Activated B cell treated with CpG ODN at 0.5 μM for 24 hours (primary cell): ENCODE measurements at regions not wholly inside any gene's neighbourhood (a gene's known extent, or its start where the extent isn't known, plus 50 kb on each side); places are given as distances from the start of the nearest gene placed in this dataset.

ENCODE experiments used
- ATAC-seq: fragments of 200-7000 bp; cut with Tn5 transposase; one replicate; pipeline ENCODE4 v1.10.0; 2021; ENCODE audit warnings: low read depth, mild to moderate bottlenecking, moderate library complexity
- CTCF ChIA-PET: fragments of 350-600 bp; sonication (Branson Sonifier 250); formaldehyde crosslinking; loops from one replicate; lab custom pipeline; 2021; ENCODE audit warnings: antibody characterized with exemption; lab: Charles Lee
- POLR2A ChIA-PET: fragments of 350-600 bp; sonication (Branson Sonifier 250); formaldehyde crosslinking; loops from one replicate; lab custom pipeline; 2021; ENCODE audit warnings: antibody characterized with exemption; lab: Charles Lee
- DNase-seq: peaks from one replicate; pipeline ENCODE4 v3.0.0; 2022
- H3K27ac Mint-ChIP-seq: one replicate; pipeline ENCODE4 v1.8.0; 2020; ENCODE audit warnings: mixed read lengths
- H3K27me3 Mint-ChIP-seq: one replicate; pipeline ENCODE4 v1.8.0; 2021; ENCODE audit warnings: mixed read lengths
- H3K36me3 Mint-ChIP-seq: one replicate; pipeline ENCODE4 v1.8.0; 2021; ENCODE audit warnings: low read depth, mixed read lengths
- H3K4me1 Mint-ChIP-seq: one replicate; pipeline ENCODE4 v1.8.0; 2021; ENCODE audit warnings: mixed read lengths
- H3K4me3 Mint-ChIP-seq: one replicate; pipeline ENCODE4 v1.8.0; 2020; ENCODE audit warnings: mild to moderate bottlenecking, mixed read lengths
- H3K9me3 Mint-ChIP-seq: one replicate; pipeline ENCODE4 v1.8.0; 2020; ENCODE audit warnings: mixed read lengths
- CTCF ChIP-seq: fragments of 200-600 bp; IDR thresholded peaks from one replicate; pipeline ENCODE4 v1.8.0; 2022; ENCODE audit warnings: antibody characterized with exemption, mild to moderate bottlenecking
- intact Hi-C: fragments of 100-400 bp; cut with micrococcal nuclease; formaldehyde crosslinking; loops from one replicate; pipeline ENCODE4 v1.15.1; 2024

DNA sequence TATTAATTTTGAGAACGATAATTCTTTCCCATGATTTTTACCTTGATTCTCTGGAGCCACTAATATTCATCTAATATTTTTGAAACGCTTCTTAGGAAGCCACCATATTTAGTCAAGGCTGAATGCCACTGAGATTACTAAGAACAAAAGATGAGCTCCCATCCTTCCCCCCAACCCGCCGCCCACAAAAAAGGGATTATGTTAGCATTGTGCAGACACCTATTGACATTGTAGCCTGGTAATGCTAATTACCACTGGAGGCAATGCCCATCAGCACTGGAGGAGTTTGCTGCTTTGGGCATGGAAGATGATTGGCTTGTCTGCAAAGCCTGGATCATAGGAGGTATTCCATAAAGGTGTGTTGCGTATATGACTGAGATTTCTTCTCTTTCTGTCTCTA lies 739.1 kb upstream of the WWC1 start:
- Mint-ChIP-seq H3K4me3 (no peak overlapping the region), H3K4me1 (no peaks in the 10 kb centered on the region), H3K27ac (no peak overlapping the region), H3K27me3 (no peaks in the 10 kb centered on the region), H3K36me3 (no peaks in the 10 kb centered on the region), H3K9me3 (no peaks in the 10 kb centered on the region)
- DNase-seq (no peak), ATAC-seq (no peak)
- intact Hi-C loops = no loop called here
- ChIA-PET CTCF (no interaction called here), POLR2A (no interaction called here)
- TF ChIP-seq CTCF = no peak

- no peaks in the 10 kb centered on the region for H3K27me3 Mint-ChIP-seq
- ChIA-PET POLR2A (no interaction called here), CTCF (no interaction called here)
- no peak overlapping the region for H3K4me3 Mint-ChIP-seq
- no peak overlapping the region for H3K27ac Mint-ChIP-seq
- intact Hi-C loops = no loop called here
- TF ChIP-seq CTCF = no peak
- DNase-seq (no peak), ATAC-seq (no peak)
- H3K9me3 Mint-ChIP-seq = no peaks in the 10 kb centered on the region
- H3K4me1 Mint-ChIP-seq = no peaks in the 10 kb centered on the region
- no peaks in the 10 kb centered on the region for H3K36me3 Mint-ChIP-seq
Measured at GRCh38 chr5:167553511-167553910, 737.9 kb upstream of the WWC1 start.

DNA sequence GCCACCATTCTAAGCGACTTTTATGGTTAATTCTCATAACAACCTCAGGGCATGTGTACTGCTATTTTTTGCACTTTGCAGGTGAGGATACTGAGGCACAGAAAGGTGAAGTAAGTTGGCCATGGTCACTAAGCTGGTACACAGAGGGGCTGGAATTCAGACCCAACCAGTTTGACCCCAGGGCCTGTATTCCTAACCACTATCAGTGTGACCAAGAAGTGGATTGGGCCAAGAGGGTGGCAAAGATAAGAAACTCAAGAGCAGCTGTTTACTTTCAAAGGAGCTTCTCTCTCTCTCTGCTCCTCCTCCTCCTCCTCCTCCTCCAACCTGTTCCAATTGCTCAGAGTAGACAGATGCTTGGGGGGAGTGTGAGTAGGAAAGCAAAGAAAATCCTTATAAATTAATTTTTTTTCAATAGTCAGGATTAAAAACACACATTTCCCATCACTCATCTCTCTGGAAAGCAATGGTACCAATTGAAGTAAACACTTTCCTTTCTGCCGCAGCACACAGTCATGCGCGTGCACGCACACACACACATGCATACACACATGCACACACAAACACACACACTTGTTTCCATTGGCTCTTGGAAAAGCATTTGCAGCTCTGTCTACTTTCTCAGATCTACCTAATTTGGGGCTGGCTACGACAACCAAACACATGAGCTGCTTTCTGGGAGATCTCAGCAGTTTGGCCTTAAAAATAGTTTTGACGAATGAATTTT lies 736.7 kb upstream of the WWC1 start:
- Mint-ChIP-seq H3K36me3 (no peaks in the 10 kb centered on the region), H3K9me3 (no peaks in the 10 kb centered on the region), H3K27me3 (no peaks in the 10 kb centered on the region), H3K27ac (no peak overlapping the region), H3K4me3 (no peak overlapping the region), H3K4me1 (no peaks in the 10 kb centered on the region)
- intact Hi-C loops = no loop called here
- ChIA-PET CTCF (no interaction called here), POLR2A (no interaction called here)
- DNase-seq (no peak), ATAC-seq (no peak)
- no peak for TF ChIP-seq CTCF

DNA sequence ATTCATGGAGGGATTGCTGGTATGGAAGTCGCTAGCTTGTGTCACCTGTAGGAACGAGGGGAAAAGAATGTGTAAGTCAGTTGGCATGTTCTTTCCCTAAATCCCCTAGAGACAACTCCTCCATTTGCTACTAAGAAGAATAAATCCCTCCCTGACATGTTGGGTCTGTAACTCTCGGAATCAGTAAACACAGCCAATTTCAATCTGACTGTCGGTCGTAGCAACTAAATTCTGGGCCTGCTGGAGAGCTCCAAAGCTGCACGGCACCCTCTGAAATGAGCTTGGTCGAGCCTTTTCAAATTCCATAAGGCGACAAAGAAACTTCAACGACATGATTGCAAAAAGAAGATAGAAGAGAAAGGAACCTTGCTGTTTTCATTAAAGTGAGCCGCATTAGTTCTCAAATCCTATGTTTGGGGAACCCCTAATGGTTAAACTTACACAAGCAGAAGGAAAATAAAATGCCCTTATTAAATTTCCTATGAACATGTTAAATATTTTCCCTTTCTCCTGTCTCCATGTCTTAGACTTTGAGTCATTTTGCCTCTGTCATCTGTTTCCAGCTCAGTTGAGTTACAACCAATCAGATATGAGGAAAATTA lies 735.8 kb upstream of the WWC1 start:
- no peak overlapping the region for H3K4me3 Mint-ChIP-seq
- no peaks in the 10 kb centered on the region for H3K27me3 Mint-ChIP-seq
- intact Hi-C loops = no loop called here
- no peak overlapping the region for H3K27ac Mint-ChIP-seq
- no peaks in the 10 kb centered on the region for H3K4me1 Mint-ChIP-seq
- no peak for ATAC-seq
- POLR2A ChIA-PET = no interaction called here
- no peaks in the 10 kb centered on the region for H3K9me3 Mint-ChIP-seq
- no peak for TF ChIP-seq CTCF
- CTCF ChIA-PET = no interaction called here
- no peak for DNase-seq
- H3K36me3 Mint-ChIP-seq = no peaks in the 10 kb centered on the region

GRCh38 chr5:167557359-167557758 lies 734.1 kb upstream of the WWC1 start:
- Mint-ChIP-seq H3K9me3 (no peaks in the 10 kb centered on the region), H3K4me3 (no peak overlapping the region), H3K36me3 (no peaks in the 10 kb centered on the region), H3K27ac (no peak overlapping the region), H3K27me3 (no peaks in the 10 kb centered on the region), H3K4me1 (no peaks in the 10 kb centered on the region)
- DNase-seq (no peak), ATAC-seq (no peak)
- intact Hi-C loops = no loop called here
- no peak for TF ChIP-seq CTCF
- ChIA-PET CTCF (interaction anchor here (0.9 kb wide), 1 partner anchor 13 kb away, joined by 3 read pairs; no protein-coding TSS in a partner anchor), POLR2A (no interaction called here)
